T-cell (primary cell): ENCODE measurements at regions not wholly inside any gene's neighbourhood (a gene's known extent, or its start where the extent isn't known, plus 50 kb on each side); places are given as distances from the start of the nearest gene placed in this dataset.

Experiments used
- ATAC-seq, 4 experiments: fragments of 200-7000 bp in 3 of 4; fragments of 150-1000 bp in 1 of 4; cut with Tn5 transposase; replicated peaks in 1 of 4; 1 replicate in 3 of 4; 2 replicates in 1 of 4; pipeline ENCODE4 v1.10.0; 2021; ENCODE audit warnings: moderate library complexity in 3 of 4, mild to moderate bottlenecking in 2 of 4, moderate number of reproducible peaks in 1 of 4
- CTCF ChIA-PET, 2 donors: fragments of 300-600 bp; sonication (Branson Sonifier 250); formaldehyde crosslinking; loops; one replicate each; lab custom pipeline; 2022; ENCODE audit warnings: antibody characterized with exemption in 2 of 2; lab: Charles Lee
- POLR2A ChIA-PET, 2 donors: fragments of 300-600 bp; sonication (Branson Sonifier 250); formaldehyde crosslinking; loops; one replicate each; lab custom pipeline; 2022; ENCODE audit warnings: antibody characterized with exemption in 2 of 2; lab: Charles Lee
- DNase-seq, 35 experiments: peaks; one replicate each; pipeline versions ENCODE4 v3.0.0 to v3.0.0-alpha.2; 2013 to 2023
- H3K27ac ChIP-seq: one replicate; pipeline ENCODE4 v1.5.1; 2013; ENCODE audit warnings: low read length
- H3K27me3 ChIP-seq, 2 experiments: replicated peaks in 1 of 2; 1 replicate in 1 of 2; 2 replicates in 1 of 2; pipeline versions ENCODE4 v1.6.1 to v1.7.0; 2013; ENCODE audit warnings: low read length in 1 of 2, mixed read lengths in 1 of 2; ENCODE audit not compliant: control insufficient read depth in 2 of 2, insufficient read depth in 2 of 2; ENCODE audit errors: extremely low read depth in 1 of 2
- H3K36me3 ChIP-seq, 2 donors: 1 replicate in 1 of 2; 2 replicates in 1 of 2; pipeline versions ENCODE4 v1.6.1 to v1.7.0; 2013; ENCODE audit warnings: low read length in 1 of 2; ENCODE audit not compliant: control insufficient read depth in 2 of 2, insufficient read depth in 1 of 2; ENCODE audit errors: extremely low read depth in 1 of 2
- H3K4me1 ChIP-seq, 2 experiments: 1 replicate in 1 of 2; 2 replicates in 1 of 2; pipeline versions ENCODE4 v1.6.1 to v1.7.0; 2013; ENCODE audit warnings: low read length in 2 of 2, mixed read lengths in 1 of 2; ENCODE audit not compliant: insufficient read depth in 2 of 2, control insufficient read depth in 1 of 2; ENCODE audit errors: extremely low read depth in 1 of 2
- H3K4me3 ChIP-seq, 2 donors: 1 replicate in 1 of 2; 2 replicates in 1 of 2; pipeline versions ENCODE4 v1.5.1 to v1.7.0; 2013; ENCODE audit warnings: mild to moderate bottlenecking in 2 of 2, low read length in 1 of 2, moderate library complexity in 1 of 2; ENCODE audit not compliant: control insufficient read depth in 1 of 2; ENCODE audit errors: extremely low read depth in 1 of 2
- H3K9me3 ChIP-seq: 2 replicates; pipeline ENCODE4 v1.7.0; 2013
- H3K27ac Mint-ChIP-seq, 2 donors: one replicate each; pipeline ENCODE4 v1.8.0; 2020 to 2021; ENCODE audit warnings: mild to moderate bottlenecking in 2 of 2, mixed read lengths in 2 of 2
- H3K27me3 Mint-ChIP-seq, 2 donors: one replicate each; pipeline ENCODE4 v1.8.0; 2021 to 2022; ENCODE audit warnings: mixed read lengths in 2 of 2
- H3K36me3 Mint-ChIP-seq: one replicate; pipeline ENCODE4 v1.8.0; 2021; ENCODE audit warnings: mixed read lengths
- H3K4me1 Mint-ChIP-seq, 3 donors: one replicate each; pipeline ENCODE4 v1.8.0; 2020 to 2022; ENCODE audit warnings: mixed read lengths in 3 of 3, mild to moderate bottlenecking in 1 of 3
- H3K4me3 Mint-ChIP-seq, 3 donors: one replicate each; pipeline ENCODE4 v1.8.0; 2020 to 2022; ENCODE audit warnings: mild to moderate bottlenecking in 3 of 3, mixed read lengths in 3 of 3, moderate library complexity in 3 of 3
- H3K9me3 Mint-ChIP-seq, 3 donors: one replicate each; pipeline ENCODE4 v1.8.0; 2020 to 2022; ENCODE audit warnings: mixed read lengths in 3 of 3
- WGBS: methylation state at CpG from one replicate; pipeline ENCODE4 v1.1.5; 2013; ENCODE audit warnings: missing lambda C conversion rate; ENCODE audit not compliant: insufficient coverage; 5-methylcytosine and 5-hydroxymethylcytosine counted together

GRCh38 chr4:186852073-186852420, 128.4 kb upstream of the FAT1 start:
- Mint-ChIP-seq H3K4me3 (no peak overlapping the region), H3K27ac (no peak overlapping the region)
- CTCF ChIA-PET, result no interaction called here

GRCh38 chr4:186852964-186853391, 129.3 kb upstream of the FAT1 start:
- no peaks in the 10 kb centered on the region for H3K27me3 Mint-ChIP-seq
- POLR2A ChIA-PET, result no interaction called here

More at GRCh38 chr4:186852073-186852420, 128.4 kb upstream of the FAT1 start:
- POLR2A ChIA-PET, result interaction anchor here in 1 of 2 donors (0.7 kb wide), 1 partner anchor 1063 kb away, joined by 3 read pairs; no protein-coding TSS in a partner anchor
- no peak for ATAC-seq
- no peaks in the 10 kb centered on the region for H3K4me1 ChIP-seq
- H3K27ac ChIP-seq, result no peak overlapping the region
- no peaks in the 10 kb centered on the region for H3K36me3 ChIP-seq
- no peak overlapping the region for H3K4me3 ChIP-seq
- H3K36me3 Mint-ChIP-seq, result no peaks in the 10 kb centered on the region
- H3K9me3 ChIP-seq, result peaks cover under 1% of the 10 kb centered on the region
- no CpG with 5 or more reads among the region's 2 CpGs for WGBS
- H3K27me3 Mint-ChIP-seq, result no peaks in the 10 kb centered on the region
- no peaks in the 10 kb centered on the region for H3K4me1 Mint-ChIP-seq
- H3K27me3 ChIP-seq, result no peaks in the 10 kb centered on the region
- peaks cover 9 to 19% (median 10%) of the 10 kb centered on the region in 3 donors for H3K9me3 Mint-ChIP-seq
- DNase-seq, result no peak

GRCh38 chr4:186854256-186854655, 130.6 kb upstream of the FAT1 start:
- no peak for ATAC-seq
- no peaks in the 10 kb centered on the region for H3K36me3 ChIP-seq
- CTCF ChIA-PET, result no interaction called here
- 100% methylated on average over 1 of the region's 3 CpGs for WGBS
- Mint-ChIP-seq H3K4me3 (no peak overlapping the region), H3K27ac (no peak overlapping the region), H3K36me3 (no peaks in the 10 kb centered on the region), H3K9me3 (peaks cover 8 to 13% (median 9%) of the 10 kb centered on the region in 3 donors), H3K4me1 (no peaks in the 10 kb centered on the region), H3K27me3 (no peaks in the 10 kb centered on the region)
- no peaks in the 10 kb centered on the region for H3K4me1 ChIP-seq
- no peaks in the 10 kb centered on the region for H3K27me3 ChIP-seq
- POLR2A ChIA-PET, result no interaction called here
- H3K27ac ChIP-seq, result no peak overlapping the region
- DNase-seq, result no peak
- H3K4me3 ChIP-seq, result no peak overlapping the region
- H3K9me3 ChIP-seq, result no peaks in the 10 kb centered on the region

More at GRCh38 chr4:186852964-186853391, 129.3 kb upstream of the FAT1 start:
- H3K9me3 Mint-ChIP-seq, result peaks cover 9 to 15% (median 10%) of the 10 kb centered on the region in 3 donors
- Histone ChIP-seq H3K36me3 (no peaks in the 10 kb centered on the region), H3K27me3 (no peaks in the 10 kb centered on the region), H3K27ac (no peak overlapping the region), H3K4me1 (no peaks in the 10 kb centered on the region), H3K9me3 (no peaks in the 10 kb centered on the region), H3K4me3 (no peak overlapping the region)
- ATAC-seq, result no peak
- H3K27ac Mint-ChIP-seq, result no peak overlapping the region
- H3K4me3 Mint-ChIP-seq, result no peak overlapping the region
- WGBS, result no CpG with 5 or more reads among the region's 1 CpG
- H3K36me3 Mint-ChIP-seq, result no peaks in the 10 kb centered on the region
- CTCF ChIA-PET, result no interaction called here
- DNase-seq, result no peak
- no peaks in the 10 kb centered on the region for H3K4me1 Mint-ChIP-seq

GRCh38 chr4:186855111-186855510, 131.5 kb upstream of the FAT1 start:
- H3K9me3 Mint-ChIP-seq, result peaks cover 8 to 9% (median 9%) of the 10 kb centered on the region in 3 donors
- CTCF ChIA-PET, result no interaction called here
- Histone ChIP-seq H3K9me3 (no peaks in the 10 kb centered on the region), H3K27ac (no peak overlapping the region), H3K4me1 (no peaks in the 10 kb centered on the region), H3K4me3 (no peak overlapping the region), H3K36me3 (no peaks in the 10 kb centered on the region), H3K27me3 (no peaks in the 10 kb centered on the region)
- H3K36me3 Mint-ChIP-seq, result no peaks in the 10 kb centered on the region
- WGBS, result no CpG with 5 or more reads among the region's 1 CpG
- ATAC-seq, result no peak
- no peak overlapping the region for H3K4me3 Mint-ChIP-seq
- DNase-seq, result no peak
- no peaks in the 10 kb centered on the region for H3K4me1 Mint-ChIP-seq
- no peaks in the 10 kb centered on the region for H3K27me3 Mint-ChIP-seq
- no peak overlapping the region for H3K27ac Mint-ChIP-seq
- POLR2A ChIA-PET, result no interaction called here

GRCh38 chr4:186857793-186858192, 134.1 kb upstream of the FAT1 start:
- no peaks in the 10 kb centered on the region for H3K4me1 ChIP-seq
- ChIA-PET POLR2A (no interaction called here), CTCF (no interaction called here)
- no peaks in the 10 kb centered on the region for H3K9me3 ChIP-seq
- H3K27ac ChIP-seq, result no peak overlapping the region
- no peak for ATAC-seq
- H3K4me1 Mint-ChIP-seq, result no peaks in the 10 kb centered on the region
- no peaks in the 10 kb centered on the region for H3K36me3 ChIP-seq
- H3K36me3 Mint-ChIP-seq, result no peaks in the 10 kb centered on the region
- DNase-seq, result no peak
- H3K4me3 ChIP-seq, result no peak overlapping the region
- H3K27me3 Mint-ChIP-seq, result no peaks in the 10 kb centered on the region
- H3K27ac Mint-ChIP-seq, result no peak overlapping the region
- H3K4me3 Mint-ChIP-seq, result no peak overlapping the region
- H3K27me3 ChIP-seq, result no peaks in the 10 kb centered on the region
- peaks cover 0 to 3% (median 0%) of the 10 kb centered on the region in 3 donors for H3K9me3 Mint-ChIP-seq

- WGBS, result no CpG with 5 or more reads among the region's 1 CpG
- no peaks in the 10 kb centered on the region for H3K9me3 ChIP-seq
- no peak overlapping the region for H3K4me3 Mint-ChIP-seq
Measured at GRCh38 chr4:186858355-186858754, 134.7 kb upstream of the FAT1 start.

GRCh38 chr4:186859420-186859819, 135.8 kb upstream of the FAT1 start:
- ChIA-PET POLR2A (no interaction called here), CTCF (no interaction called here)
- Histone ChIP-seq H3K4me1 (no peaks in the 10 kb centered on the region), H3K36me3 (no peaks in the 10 kb centered on the region), H3K27ac (no peak overlapping the region), H3K9me3 (no peaks in the 10 kb centered on the region), H3K4me3 (no peak overlapping the region), H3K27me3 (no peaks in the 10 kb centered on the region)
- WGBS, result no CpG with 5 or more reads among the region's 1 CpG
- ATAC-seq, result no peak
- Mint-ChIP-seq H3K36me3 (no peaks in the 10 kb centered on the region), H3K27me3 (no peaks in the 10 kb centered on the region), H3K4me1 (no peaks in the 10 kb centered on the region), H3K27ac (no peak overlapping the region), H3K4me3 (no peak overlapping the region), H3K9me3 (peaks cover 7 to 12% (median 8%) of the 10 kb centered on the region in 3 donors)
- DNase-seq, result no peak

More at GRCh38 chr4:186858355-186858754, 134.7 kb upstream of the FAT1 start:
- CTCF ChIA-PET, result no interaction called here
- no peak for ATAC-seq
- Histone ChIP-seq H3K4me3 (no peak overlapping the region), H3K27ac (no peak overlapping the region), H3K4me1 (no peaks in the 10 kb centered on the region), H3K27me3 (no peaks in the 10 kb centered on the region), H3K36me3 (no peaks in the 10 kb centered on the region)
- Mint-ChIP-seq H3K27me3 (no peaks in the 10 kb centered on the region), H3K27ac (no peak overlapping the region), H3K4me1 (no peaks in the 10 kb centered on the region), H3K36me3 (no peaks in the 10 kb centered on the region), H3K9me3 (peaks cover 4 to 5% (median 4%) of the 10 kb centered on the region in 3 donors)
- DNase-seq, result no peak
- POLR2A ChIA-PET, result no interaction called here
